Stimulated activated naive B cell treated with anti-CD40 and anti-IgM and Interleukin-4, amounts not matched to agents 10 μg/mL and 1 μg/mL and 100 μg/mL, for 72 hours (primary cell): ENCODE measurements at regions not wholly inside any gene's neighbourhood (a gene's known extent, or its start where the extent isn't known, plus 50 kb on each side); places are given as distances from the start of the nearest gene placed in this dataset.

Source experiments
- ATAC-seq, 2 donors: fragments of 150-1000 bp; cut with Tn5 transposase; replicated peaks; 2 replicates each; pipeline ENCODE4 v1.10.0; 2021; ENCODE audit warnings: moderate library complexity in 1 of 2
- DNase-seq: peaks from one replicate; pipeline ENCODE4 v3.0.0; 2021
- H3K27ac Mint-ChIP-seq: one replicate; pipeline ENCODE4 v1.8.0; 2022; ENCODE audit warnings: mild to moderate bottlenecking, mixed read lengths
- H3K27me3 Mint-ChIP-seq, 2 donors: one replicate each; pipeline ENCODE4 v1.8.0; 2022; ENCODE audit warnings: mixed read lengths in 2 of 2
- H3K36me3 Mint-ChIP-seq, 2 donors: one replicate each; pipeline ENCODE4 v1.8.0; 2022; ENCODE audit warnings: mixed read lengths in 2 of 2, mild to moderate bottlenecking in 1 of 2
- H3K4me1 Mint-ChIP-seq, 2 donors: one replicate each; pipeline ENCODE4 v1.8.0; 2022; ENCODE audit warnings: mixed read lengths in 2 of 2, mild to moderate bottlenecking in 1 of 2
- H3K4me3 Mint-ChIP-seq, 2 donors: one replicate each; pipeline ENCODE4 v1.8.0; 2022; ENCODE audit warnings: mild to moderate bottlenecking in 2 of 2, mixed read lengths in 2 of 2, moderate library complexity in 1 of 2
- H3K9me3 Mint-ChIP-seq, 2 donors: one replicate each; pipeline ENCODE4 v1.8.0; 2022; ENCODE audit warnings: mixed read lengths in 2 of 2, mild to moderate bottlenecking in 1 of 2

DNA sequence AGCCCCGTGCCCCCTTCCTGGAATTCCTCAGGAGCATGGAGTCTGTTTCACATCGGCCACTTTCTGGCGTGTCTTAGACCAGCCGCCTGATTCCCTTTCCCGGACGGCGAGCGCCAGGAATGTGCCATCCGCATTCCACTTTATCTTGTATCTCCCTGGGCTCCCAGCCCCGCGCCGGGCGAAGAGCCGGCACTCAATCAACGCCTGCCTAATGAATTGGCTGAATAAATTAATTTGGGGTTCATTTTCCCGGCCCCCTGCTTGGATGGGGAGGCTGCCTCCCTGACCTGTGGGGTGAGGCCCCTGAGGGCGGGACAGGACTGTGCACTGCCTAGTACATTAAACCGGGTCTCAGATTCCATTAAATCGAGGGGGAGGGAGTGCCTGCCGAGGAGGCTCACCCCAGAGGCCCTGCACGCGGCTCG lies 282.3 kb upstream of the TNRC6C start:
- Mint-ChIP-seq H3K9me3 (peaks cover 0 to 1% of the 10 kb centered on the region in 2 donors), H3K27me3 (peaks cover 35 to 53% of the 10 kb centered on the region in 2 donors), H3K4me1 (no peaks in the 10 kb centered on the region), H3K4me3 (no peak overlapping the region), H3K27ac (no peak overlapping the region), H3K36me3 (peaks cover 0 to 14% of the 10 kb centered on the region in 2 donors)
- no peak for ATAC-seq
- no peak for DNase-seq

DNA sequence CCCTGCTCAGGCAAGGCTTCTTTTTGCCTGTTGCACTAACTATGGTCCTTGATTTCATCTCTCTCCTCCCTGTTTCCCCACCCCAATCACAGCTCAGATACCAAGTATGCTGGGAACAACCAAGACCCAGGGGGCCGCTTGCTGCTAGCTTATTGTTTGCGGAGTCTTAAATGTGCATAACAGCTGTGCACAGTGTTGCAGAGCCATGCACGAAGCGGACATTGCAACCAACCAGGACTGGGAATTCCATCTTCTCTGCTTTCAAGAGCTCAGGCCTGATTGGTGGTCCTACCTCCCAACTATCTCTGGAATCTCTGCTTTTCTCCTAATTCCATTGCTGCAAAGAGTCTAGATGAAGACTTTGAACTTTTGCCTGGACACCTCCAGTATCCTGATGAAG lies 281.3 kb upstream of the TNRC6C start:
- DNase-seq = no peak
- Mint-ChIP-seq H3K4me3 (no peak overlapping the region), H3K27me3 (peaks cover 35 to 53% of the 10 kb centered on the region in 2 donors), H3K27ac (no peak overlapping the region), H3K9me3 (peaks cover 0 to 1% of the 10 kb centered on the region in 2 donors), H3K36me3 (peaks cover 0 to 14% of the 10 kb centered on the region in 2 donors), H3K4me1 (no peaks in the 10 kb centered on the region)
- no peak for ATAC-seq

DNA sequence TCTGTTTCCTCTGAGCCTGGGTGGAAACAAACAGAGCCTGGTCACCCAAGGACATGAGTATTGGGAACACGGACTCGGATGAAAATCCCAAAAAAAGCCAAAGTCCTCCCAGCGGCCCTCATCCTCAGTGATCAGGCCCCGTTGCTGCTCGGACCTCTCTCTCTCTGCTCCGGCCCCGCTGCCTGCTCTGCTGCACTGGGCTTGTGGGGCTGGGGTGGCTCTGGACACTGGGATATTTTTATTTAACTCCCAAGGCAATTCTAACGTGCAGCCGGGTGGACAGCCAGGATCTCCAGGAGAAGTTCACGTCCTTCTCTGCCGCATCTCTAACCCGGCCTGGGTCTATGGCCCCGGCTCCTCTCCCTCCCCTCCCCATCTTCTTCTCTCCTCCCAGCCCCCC lies 280.9 kb upstream of the TNRC6C start:
- H3K27ac Mint-ChIP-seq = no peak overlapping the region
- peaks cover 0 to 14% of the 10 kb centered on the region in 2 donors for H3K36me3 Mint-ChIP-seq
- ATAC-seq (no peak), DNase-seq (no peak)
- H3K9me3 Mint-ChIP-seq = peaks cover 0 to 1% of the 10 kb centered on the region in 2 donors
- H3K4me3 Mint-ChIP-seq = no peak overlapping the region
- H3K27me3 Mint-ChIP-seq = peaks cover 35 to 53% of the 10 kb centered on the region in 2 donors
- H3K4me1 Mint-ChIP-seq = no peaks in the 10 kb centered on the region

DNA sequence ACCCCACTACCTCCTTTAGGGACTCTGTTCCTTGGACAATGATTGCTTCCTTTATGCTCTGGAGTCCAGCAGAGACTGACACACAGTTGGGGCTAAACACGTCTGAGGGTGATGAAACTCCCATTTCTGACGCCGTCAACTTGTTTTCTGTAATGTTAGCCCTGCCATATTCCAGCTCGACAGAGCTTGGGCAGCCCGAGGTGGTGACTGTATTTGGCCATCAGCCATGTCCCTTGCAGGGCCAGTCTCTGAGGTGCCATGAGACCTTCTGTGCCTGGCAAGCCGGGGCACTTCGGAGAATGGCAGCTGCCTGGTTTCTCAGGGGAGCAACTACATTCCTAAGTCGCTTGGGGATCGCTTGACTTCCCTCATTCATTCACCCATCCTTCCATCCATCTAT lies 278.9 kb upstream of the TNRC6C start:
- no peaks in the 10 kb centered on the region for H3K4me1 Mint-ChIP-seq
- H3K27ac Mint-ChIP-seq = no peak overlapping the region
- peaks cover 29 to 56% of the 10 kb centered on the region in 2 donors for H3K27me3 Mint-ChIP-seq
- no peaks in the 10 kb centered on the region for H3K9me3 Mint-ChIP-seq
- H3K4me3 Mint-ChIP-seq = no peak overlapping the region
- DNase-seq = no peak
- ATAC-seq = no peak
- H3K36me3 Mint-ChIP-seq = peaks cover 0 to 10% of the 10 kb centered on the region in 2 donors

DNA sequence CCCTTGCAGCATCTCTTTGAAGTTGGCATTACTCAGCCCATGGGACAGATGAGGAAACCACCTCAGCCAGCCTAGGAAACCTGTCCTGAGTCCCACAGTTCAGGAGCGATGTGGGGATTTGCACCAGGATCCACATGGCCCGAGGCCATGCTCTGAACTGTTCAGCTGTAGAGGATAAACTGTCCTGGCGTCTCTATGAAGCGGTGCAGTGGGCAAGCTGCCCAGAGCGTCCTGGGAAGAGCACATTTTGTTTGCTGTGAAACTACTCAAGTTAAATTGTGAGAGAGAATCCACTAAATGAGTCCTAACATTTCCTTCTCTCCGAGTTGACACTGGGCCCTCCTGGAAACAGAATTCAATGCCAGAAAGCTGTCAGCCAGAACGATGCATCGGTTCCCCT lies 276.6 kb upstream of the TNRC6C start:
- Mint-ChIP-seq H3K27me3 (peaks cover 33 to 55% of the 10 kb centered on the region in 2 donors), H3K4me1 (peaks cover 3 to 5% of the 10 kb centered on the region in 2 donors), H3K4me3 (no peak overlapping the region), H3K9me3 (no peaks in the 10 kb centered on the region), H3K36me3 (peaks cover 0 to 5% of the 10 kb centered on the region in 2 donors), H3K27ac (no peak overlapping the region)
- no peak for ATAC-seq
- no peak for DNase-seq

DNA sequence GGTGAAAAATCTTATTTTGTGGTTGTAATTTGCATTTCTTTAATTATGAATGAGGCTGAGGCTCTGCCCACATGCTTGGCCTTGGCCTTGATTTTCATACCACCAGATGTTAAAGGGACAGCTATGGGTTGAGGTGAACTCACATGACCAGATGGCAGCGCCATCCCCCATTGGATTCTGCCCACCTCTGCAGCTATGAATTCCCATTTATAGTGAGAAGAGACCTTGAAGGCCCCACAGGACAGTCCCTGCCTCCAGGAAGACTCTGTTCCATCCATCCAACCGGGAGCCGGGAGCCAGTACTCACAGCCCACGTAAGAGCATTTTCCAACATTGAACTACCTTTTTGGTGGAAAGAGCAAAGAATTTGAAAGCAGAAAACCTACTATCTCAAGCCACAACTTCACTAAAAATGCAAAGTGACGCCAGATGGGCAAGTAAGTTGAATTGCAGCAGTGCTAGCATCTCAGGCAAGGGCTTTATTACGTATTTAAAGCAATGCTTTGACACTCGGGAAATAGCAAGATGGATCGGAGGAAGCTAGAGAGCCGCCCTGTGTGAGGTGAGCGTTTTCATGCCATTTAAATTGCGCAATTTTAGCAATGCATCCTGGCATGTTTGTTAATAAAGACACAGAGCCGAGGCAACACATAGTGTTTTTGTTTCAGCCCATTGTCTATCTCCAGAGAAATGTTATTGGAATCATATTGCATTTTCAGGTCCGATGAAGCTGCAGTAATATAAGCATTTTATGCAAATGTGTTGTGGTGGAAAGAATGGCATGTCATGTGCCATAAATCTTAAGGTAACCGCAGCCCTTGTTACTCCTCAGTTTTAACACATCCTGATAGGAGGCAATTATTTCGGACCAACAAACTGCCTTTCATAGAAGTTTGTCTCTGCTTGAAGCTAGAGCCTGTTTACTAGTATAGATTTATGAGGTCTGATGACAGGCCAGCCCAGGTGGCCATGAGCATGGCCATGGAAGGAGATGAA lies 273.4 kb upstream of the TNRC6C start:
- Mint-ChIP-seq H3K27ac (no peak overlapping the region), H3K27me3 (peaks cover 15 to 31% of the 10 kb centered on the region in 2 donors), H3K36me3 (no peaks in the 10 kb centered on the region), H3K4me1 (peaks cover 4 to 5% of the 10 kb centered on the region in 2 donors), H3K9me3 (no peaks in the 10 kb centered on the region), H3K4me3 (no peak overlapping the region)
- ATAC-seq (no peak), DNase-seq (no peak)

DNA sequence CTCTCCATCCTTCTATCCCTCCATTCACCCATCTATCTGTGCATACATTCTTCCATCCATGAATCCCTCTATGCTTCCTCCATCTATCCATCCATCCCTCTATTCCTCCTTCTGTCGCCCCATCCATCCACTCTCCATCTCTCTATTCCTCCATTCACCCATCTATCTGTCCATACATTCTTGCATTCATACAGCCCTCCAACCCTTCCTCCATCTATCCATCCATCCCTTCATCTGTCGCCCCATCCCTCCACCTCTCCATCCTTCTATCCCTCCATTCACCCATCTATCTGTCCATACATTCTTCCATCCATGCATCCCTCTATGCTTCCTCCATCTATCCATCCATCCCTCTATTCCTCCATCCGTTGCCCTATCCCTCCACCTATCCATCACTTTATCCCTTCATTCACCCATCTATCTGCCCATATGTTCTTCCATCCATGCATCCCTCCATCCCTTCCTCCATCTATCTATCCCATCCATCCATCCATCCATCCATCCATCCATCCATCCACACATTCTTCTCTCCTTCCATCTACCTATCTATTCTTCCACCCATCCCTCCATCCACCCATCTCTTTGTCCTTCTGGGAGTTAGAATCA lies 272.5 kb upstream of the TNRC6C start:
- Mint-ChIP-seq H3K27me3 (peaks cover 17 to 31% of the 10 kb centered on the region in 2 donors), H3K36me3 (no peaks in the 10 kb centered on the region), H3K4me1 (peaks cover 9% of the 10 kb centered on the region in 2 donors), H3K27ac (no peak overlapping the region), H3K4me3 (no peak overlapping the region), H3K9me3 (no peaks in the 10 kb centered on the region)
- DNase-seq = no peak
- no peak for ATAC-seq

DNA sequence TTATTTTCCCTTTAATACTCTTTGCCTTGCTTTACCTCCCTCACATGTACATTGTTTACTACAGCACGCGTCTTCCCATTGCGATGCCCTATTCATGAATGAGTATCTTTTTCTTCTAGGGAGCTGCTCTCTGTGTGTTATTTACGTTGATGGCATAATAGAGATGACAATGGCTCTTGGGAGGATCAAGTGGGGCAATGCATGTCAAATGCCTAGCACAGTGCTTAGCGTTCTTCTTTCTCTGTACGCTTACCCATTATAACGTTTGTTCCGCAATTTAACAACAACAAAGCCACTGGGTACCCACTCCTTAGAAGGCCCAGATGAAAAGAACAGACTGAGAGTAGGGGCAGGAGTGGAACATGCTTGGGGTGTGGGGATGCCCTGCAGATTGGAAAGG lies 271.6 kb upstream of the TNRC6C start:
- Mint-ChIP-seq H3K27me3 (peaks cover 24 to 36% of the 10 kb centered on the region in 2 donors), H3K9me3 (no peaks in the 10 kb centered on the region), H3K27ac (no peak overlapping the region), H3K36me3 (no peaks in the 10 kb centered on the region), H3K4me1 (peaks cover 15 to 18% of the 10 kb centered on the region in 2 donors), H3K4me3 (no peak overlapping the region)
- DNase-seq (no peak), ATAC-seq (no peak)

DNA sequence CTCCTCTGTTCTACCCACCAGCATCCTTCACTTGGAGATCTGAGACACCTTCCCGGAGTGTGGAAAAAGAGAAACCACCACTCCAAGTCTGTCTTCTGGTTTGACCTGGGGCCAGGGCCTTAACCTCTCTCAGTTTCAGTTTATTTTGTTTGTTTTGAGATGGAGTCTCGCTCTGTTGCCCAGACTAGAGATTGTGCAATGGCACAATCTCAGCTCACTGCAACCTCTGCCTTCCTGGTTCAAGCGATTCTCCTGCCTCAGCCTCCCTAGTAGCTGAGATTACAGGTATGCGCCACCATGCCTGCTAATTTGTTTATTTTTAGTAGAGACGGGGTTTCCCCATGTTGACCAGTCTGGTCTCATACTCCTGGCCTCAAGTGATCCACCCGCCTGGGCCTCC lies 271.1 kb upstream of the TNRC6C start:
- Mint-ChIP-seq H3K9me3 (no peaks in the 10 kb centered on the region), H3K27me3 (peaks cover 29 to 40% of the 10 kb centered on the region in 2 donors), H3K4me3 (no peak overlapping the region), H3K4me1 (peaks cover 15 to 18% of the 10 kb centered on the region in 2 donors), H3K36me3 (no peaks in the 10 kb centered on the region), H3K27ac (no peak overlapping the region)
- ATAC-seq (no peak), DNase-seq (no peak)

DNA sequence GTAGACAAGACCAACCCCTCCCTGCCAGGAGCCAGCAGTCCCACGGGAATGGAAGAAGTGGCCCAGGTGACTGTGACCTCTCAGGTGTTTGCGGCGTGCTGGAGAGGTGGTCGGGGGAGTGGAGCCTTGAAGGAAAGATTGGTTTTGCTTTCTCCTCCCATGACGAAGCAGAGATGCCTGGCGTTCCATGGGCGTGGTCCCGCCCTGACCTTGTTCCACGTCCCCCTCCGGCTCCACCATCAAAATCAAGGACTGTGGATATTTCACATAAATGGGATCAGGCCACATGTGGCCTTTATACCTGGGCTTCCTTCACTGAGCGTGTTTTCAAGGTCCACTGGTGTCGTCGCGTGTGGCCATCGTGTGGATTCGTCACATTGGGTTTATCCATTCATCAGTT lies 270.6 kb upstream of the TNRC6C start:
- ATAC-seq = no peak
- H3K27me3 Mint-ChIP-seq = peaks cover 33 to 44% of the 10 kb centered on the region in 2 donors
- H3K4me3 Mint-ChIP-seq = no peak overlapping the region
- no peak overlapping the region for H3K27ac Mint-ChIP-seq
- H3K4me1 Mint-ChIP-seq = peaks cover 15 to 18% of the 10 kb centered on the region in 2 donors
- H3K9me3 Mint-ChIP-seq = no peaks in the 10 kb centered on the region
- no peak for DNase-seq
- H3K36me3 Mint-ChIP-seq = no peaks in the 10 kb centered on the region

DNA sequence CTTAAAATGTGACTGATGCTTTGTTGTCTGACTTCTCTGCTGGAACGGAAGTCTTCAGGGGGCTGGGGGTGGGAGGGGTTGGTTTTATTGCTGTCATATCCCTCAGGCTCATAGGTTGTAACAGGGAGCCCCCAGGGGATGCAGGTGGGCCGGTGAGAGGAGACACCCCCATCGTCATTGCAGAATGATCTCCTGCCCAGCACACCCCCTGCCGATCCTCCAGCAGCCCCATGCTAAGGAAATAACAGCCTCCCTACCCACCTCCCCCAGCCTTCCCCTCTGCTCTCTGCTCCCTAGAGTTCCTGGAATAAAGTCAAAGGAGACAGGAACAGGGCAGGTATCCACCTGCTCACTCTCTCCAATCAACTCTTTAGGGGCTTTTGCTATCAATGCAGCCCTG lies 270.1 kb upstream of the TNRC6C start:
- H3K9me3 Mint-ChIP-seq = no peaks in the 10 kb centered on the region
- H3K4me3 Mint-ChIP-seq = no peak overlapping the region
- peaks cover 15 to 18% of the 10 kb centered on the region in 2 donors for H3K4me1 Mint-ChIP-seq
- ATAC-seq (no peak), DNase-seq (no peak)
- no peaks in the 10 kb centered on the region for H3K36me3 Mint-ChIP-seq
- peaks cover 37 to 48% of the 10 kb centered on the region in 2 donors for H3K27me3 Mint-ChIP-seq
- no peak overlapping the region for H3K27ac Mint-ChIP-seq

DNA sequence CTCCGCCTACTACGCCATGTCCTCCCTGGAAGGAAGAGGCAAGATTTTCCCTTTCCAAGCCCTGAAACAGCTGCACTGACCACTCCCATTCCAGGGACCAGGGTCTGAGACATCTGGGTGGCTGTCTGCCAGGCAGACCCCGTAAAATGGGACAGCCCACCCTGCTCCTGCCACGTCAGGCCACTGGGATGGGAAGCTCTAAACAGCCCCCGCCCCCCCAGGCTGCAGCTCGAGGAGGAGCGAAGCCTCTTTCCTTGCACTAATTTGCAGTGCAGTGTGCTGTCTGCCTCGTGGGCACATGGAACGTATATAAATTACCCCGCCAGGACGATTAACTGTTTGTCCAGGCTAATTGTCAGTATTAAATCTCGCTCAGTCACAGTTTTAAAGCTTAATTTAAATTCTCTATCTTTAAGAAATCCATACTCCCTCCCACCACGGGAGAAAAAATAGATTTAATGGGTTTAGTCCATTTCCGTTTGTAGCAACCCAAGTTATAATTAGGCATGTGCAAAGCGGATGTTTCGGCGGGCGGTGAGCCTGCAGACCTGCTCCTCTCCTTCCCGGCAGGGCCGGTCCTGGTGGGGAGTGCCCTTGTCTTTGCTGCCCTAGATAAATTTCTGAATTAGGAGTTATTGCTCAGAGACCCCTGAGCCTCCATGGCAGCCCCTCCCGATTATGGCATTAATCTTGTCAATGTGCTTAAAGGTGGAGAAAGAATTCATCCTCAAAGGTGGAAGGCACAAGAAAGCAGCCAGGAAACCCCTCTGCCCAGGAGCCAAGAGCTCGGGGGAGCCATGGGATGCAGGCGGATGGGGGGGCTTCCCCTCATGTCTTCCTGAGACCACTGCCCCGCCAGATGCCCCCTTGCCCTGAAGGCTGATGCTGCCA lies 268.0 kb upstream of the TNRC6C start:
- Mint-ChIP-seq H3K9me3 (no peaks in the 10 kb centered on the region), H3K4me3 (peak overlapping the region in 1 of 2 donors; percentile 7), H3K27me3 (peaks cover 53 to 55% of the 10 kb centered on the region in 2 donors), H3K36me3 (no peaks in the 10 kb centered on the region), H3K4me1 (peaks cover 12 to 13% of the 10 kb centered on the region in 2 donors), H3K27ac (peak overlapping the region; percentile 20)
- peak; percentile 33 to 46 for ATAC-seq
- DNase-seq = no peak

DNA sequence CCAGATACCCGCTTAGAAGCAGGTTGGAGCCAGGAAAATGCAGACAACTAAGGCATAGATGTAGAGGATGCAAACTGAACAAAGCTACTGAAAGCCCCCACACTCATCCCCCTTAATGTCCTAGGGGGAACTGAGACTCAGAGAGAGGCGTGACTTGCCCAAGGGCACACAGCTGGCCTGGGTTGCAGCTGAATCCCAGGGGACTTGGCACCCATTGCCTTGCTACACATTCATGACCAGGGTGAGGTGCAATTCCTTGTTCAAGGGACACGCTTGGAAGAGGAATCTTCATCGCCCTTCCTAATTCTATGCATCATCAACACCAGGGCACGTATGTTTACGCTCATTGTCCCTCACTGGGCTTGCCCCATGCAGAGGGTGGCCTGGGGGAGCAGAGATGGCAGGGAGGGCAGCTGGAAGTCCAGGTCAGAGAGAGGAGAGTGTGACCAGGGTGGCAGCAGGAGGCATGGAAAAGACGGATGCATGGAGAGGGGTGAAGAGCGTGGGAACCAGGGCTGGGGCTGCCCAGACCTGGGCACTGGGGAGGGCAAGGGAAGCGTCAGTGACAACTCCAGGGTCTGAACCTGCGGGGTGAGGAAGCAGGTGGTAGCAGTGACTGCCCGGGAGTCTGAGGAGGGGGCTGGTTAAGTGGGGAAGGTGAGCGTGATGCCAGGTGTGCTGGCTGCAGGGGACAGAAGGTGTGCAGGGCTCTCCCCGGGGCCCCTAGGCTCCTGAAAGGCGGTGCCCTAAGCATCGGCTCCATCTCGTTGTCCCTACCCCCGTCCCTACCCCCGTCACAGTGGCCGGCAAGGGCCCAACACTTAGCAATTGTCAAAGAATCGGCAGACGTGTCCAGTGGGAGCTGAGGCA lies 267.1 kb upstream of the TNRC6C start:
- peak overlapping the region in 1 of 2 donors; percentile 7 for H3K4me3 Mint-ChIP-seq
- no peaks in the 10 kb centered on the region for H3K9me3 Mint-ChIP-seq
- H3K27me3 Mint-ChIP-seq = peaks cover 53 to 55% of the 10 kb centered on the region in 2 donors
- H3K27ac Mint-ChIP-seq = peak overlapping the region; percentile 20
- H3K36me3 Mint-ChIP-seq = no peaks in the 10 kb centered on the region
- DNase-seq = peak; percentile 20
- ATAC-seq = peak; percentile 90 to 91
- H3K4me1 Mint-ChIP-seq = peaks cover 12 to 22% of the 10 kb centered on the region in 2 donors
